Esophagus muscularis mucosa (tissue), 4 donors: ENCODE measurements at regions not wholly inside any gene's neighbourhood (a gene's known extent, or its start where the extent isn't known, plus 50 kb on each side); places are given as distances from the start of the nearest gene placed in this dataset.

Experiments
- DNase-seq: peaks from one replicate; pipeline ENCODE4 v3.0.0-alpha.2; 2017; ENCODE audit errors: extremely low spot score
- H3K27ac ChIP-seq, 4 donors: fragments of 200-600 bp; sonication (generic); replicated peaks in 1 of 4; 1 replicate in 3 of 4; 2 replicates in 1 of 4; pipeline ENCODE4 v1.5.1; 2016 to 2019; ENCODE audit warnings: mild to moderate bottlenecking in 1 of 4
- H3K27me3 ChIP-seq, 4 donors: fragments of 200-600 bp; sonication (generic); one replicate each; pipeline versions ENCODE4 v1.5.1 to v1.6.0; 2016 to 2019
- H3K36me3 ChIP-seq, 4 donors: fragments of 200-600 bp; sonication (generic); one replicate each; pipeline ENCODE4 v1.5.1; 2016 to 2019
- H3K4me1 ChIP-seq, 4 donors: fragments of 200-600 bp; sonication (generic); one replicate each; pipeline ENCODE4 v1.5.1; 2016 to 2019
- H3K4me3 ChIP-seq, 4 donors: fragments of 200-600 bp; sonication (generic); 1 replicate in 2 of 4; 2 replicates in 2 of 4; pipeline ENCODE4 v1.5.1; 2016 to 2019; ENCODE audit warnings: mild to moderate bottlenecking in 4 of 4, moderate library complexity in 1 of 4
- H3K9me3 ChIP-seq, 4 donors: fragments of 200-600 bp; sonication (generic); 1 replicate in 3 of 4; 2 replicates in 1 of 4; pipeline ENCODE4 v1.5.1; 2016 to 2019
- CTCF ChIP-seq, 3 experiments: fragments of 200-600 bp in 2 of 3; fragments of 450-650 bp in 1 of 3; sonication (generic) in 2 of 3; IDR thresholded peaks; one replicate each; pipeline ENCODE4 v1.5.1; 2017 to 2019; ENCODE audit warnings: antibody characterized with exemption in 3 of 3, mild to moderate bottlenecking in 2 of 3, moderate library complexity in 1 of 3
- EP300 ChIP-seq: sonication (generic); formaldehyde crosslinking; IDR thresholded peaks from one replicate; pipeline ENCODE4 v1.6.1; 2017; ENCODE audit warnings: antibody characterized with exemption
- POLR2A ChIP-seq: fragments of 450-650 bp; IDR thresholded peaks from one replicate; pipeline ENCODE4 v1.6.1; 2017; ENCODE audit warnings: antibody characterized with exemption, moderate library complexity, mild to moderate bottlenecking, low read depth
- POLR2AphosphoS5 ChIP-seq, 2 donors: sonication (generic); formaldehyde crosslinking; IDR thresholded peaks; one replicate each; pipeline ENCODE4 v1.6.1; 2017; ENCODE audit warnings: antibody characterized with exemption in 2 of 2
- WGBS: methylation state at CpG from one replicate; pipeline ENCODE4 v1.1.5; 2018; 5-methylcytosine and 5-hydroxymethylcytosine counted together
- intact Hi-C: fragments of 100-400 bp; cut with DNase I; formaldehyde crosslinking; loops from one replicate; pipeline ENCODE4 v1.15.1; 2023

DNA sequence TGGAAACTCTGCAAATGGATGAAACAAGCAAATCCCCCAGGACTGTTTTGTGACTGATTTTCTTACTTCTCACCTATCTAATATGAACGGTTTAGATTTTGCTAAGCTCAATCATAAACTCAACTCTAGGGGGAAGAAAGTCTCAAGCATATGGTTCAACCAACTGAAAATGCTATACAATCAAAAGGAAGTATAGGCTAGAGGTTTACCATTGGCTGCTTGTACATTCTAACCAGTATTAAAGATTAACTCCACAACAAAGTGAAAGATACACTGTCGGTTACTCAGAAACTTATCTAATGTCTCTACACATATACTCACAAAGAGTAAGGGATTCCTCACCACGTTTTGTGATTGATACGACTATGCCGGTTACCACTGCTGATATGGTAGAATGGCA, 281.8 kb upstream of the SOX5 start:
- no peak for DNase-seq
- 93% methylated on average over 5 of the region's 5 CpGs for WGBS
- intact Hi-C loops: no loop called here

GRCh38 chr12:24230061-24230701, 280.7 kb upstream of the SOX5 start:
- Histone ChIP-seq H3K4me3 (no peak overlapping the region), H3K4me1 (no peaks in the 10 kb centered on the region), H3K36me3 (no peaks in the 10 kb centered on the region), H3K9me3 (no peaks in the 10 kb centered on the region), H3K27ac (no peak overlapping the region), H3K27me3 (no peaks in the 10 kb centered on the region)
- no peak for DNase-seq
- intact Hi-C loops: no loop called here
- no peak for TF ChIP-seq EP300
- TF ChIP-seq CTCF (IDR thresholded peaks at IDR 0.05): no peak
- TF ChIP-seq POLR2AphosphoS5 (IDR thresholded peaks at IDR 0.05): no peak
- TF ChIP-seq POLR2A: no peak
- WGBS: 64% methylated on average over 8 of the region's 8 CpGs

More for the DNA sequence above, 281.8 kb upstream of the SOX5 start:
- Histone ChIP-seq H3K4me3 (no peak overlapping the region), H3K27me3 (no peaks in the 10 kb centered on the region), H3K36me3 (no peaks in the 10 kb centered on the region), H3K27ac (no peak overlapping the region), H3K4me1 (no peaks in the 10 kb centered on the region), H3K9me3 (no peaks in the 10 kb centered on the region)
- no peak for TF ChIP-seq POLR2A
- TF ChIP-seq CTCF (IDR thresholded peaks at IDR 0.05): no peak
- TF ChIP-seq EP300: no peak
- TF ChIP-seq POLR2AphosphoS5 (IDR thresholded peaks at IDR 0.05): no peak

GRCh38 chr12:24229031-24229700, 279.7 kb upstream of the SOX5 start:
- no peak overlapping the region for H3K27ac ChIP-seq
- no peaks in the 10 kb centered on the region for H3K9me3 ChIP-seq
- H3K27me3 ChIP-seq: no peaks in the 10 kb centered on the region
- WGBS: 92% methylated on average over 9 of the region's 9 CpGs
- no peaks in the 10 kb centered on the region for H3K4me1 ChIP-seq
- no peak for TF ChIP-seq CTCF (IDR thresholded peaks at IDR 0.05)
- TF ChIP-seq EP300: no peak
- TF ChIP-seq POLR2A: no peak
- no peak for TF ChIP-seq POLR2AphosphoS5 (IDR thresholded peaks at IDR 0.05)
- H3K36me3 ChIP-seq: no peaks in the 10 kb centered on the region
- DNase-seq: no peak
- H3K4me3 ChIP-seq: no peak overlapping the region
- intact Hi-C loops: no loop called here

GRCh38 chr12:24228371-24228770, 278.9 kb upstream of the SOX5 start:
- Histone ChIP-seq H3K9me3 (no peaks in the 10 kb centered on the region), H3K27ac (no peak overlapping the region), H3K27me3 (no peaks in the 10 kb centered on the region), H3K4me1 (no peaks in the 10 kb centered on the region), H3K4me3 (no peak overlapping the region), H3K36me3 (no peaks in the 10 kb centered on the region)
- DNase-seq: no peak
- intact Hi-C loops: no loop called here
- 100% methylated on average over 3 of the region's 3 CpGs for WGBS
- TF ChIP-seq CTCF (IDR thresholded peaks at IDR 0.05) (no peak), POLR2A (no peak), POLR2AphosphoS5 (IDR thresholded peaks at IDR 0.05) (no peak), EP300 (no peak)

DNA sequence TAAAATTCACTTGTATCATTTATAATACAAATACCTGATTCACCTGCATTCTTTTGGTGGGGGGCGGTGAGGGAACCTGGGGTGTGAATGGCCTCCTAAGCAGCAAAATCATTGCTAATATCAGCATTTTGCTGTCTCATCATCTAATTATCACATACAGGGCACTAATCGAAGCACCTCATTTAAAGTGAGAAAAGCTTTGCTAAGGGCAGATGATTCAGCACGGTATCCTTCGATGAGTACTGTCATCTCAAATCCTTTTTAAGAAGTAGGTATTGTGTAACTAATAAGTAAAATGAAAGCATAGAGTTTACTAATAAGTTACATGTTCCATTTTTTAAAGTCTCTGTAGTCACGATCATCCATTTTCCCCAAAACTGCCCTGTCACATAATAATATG, 278.1 kb upstream of the SOX5 start:
- Histone ChIP-seq H3K4me3 (no peak overlapping the region), H3K36me3 (no peaks in the 10 kb centered on the region), H3K27me3 (no peaks in the 10 kb centered on the region), H3K27ac (no peak overlapping the region), H3K4me1 (no peaks in the 10 kb centered on the region), H3K9me3 (no peaks in the 10 kb centered on the region)
- DNase-seq: no peak
- intact Hi-C loops: no loop called here
- 87% methylated on average over 5 of the region's 5 CpGs for WGBS
- no peak for TF ChIP-seq EP300
- no peak for TF ChIP-seq POLR2A
- TF ChIP-seq POLR2AphosphoS5 (IDR thresholded peaks at IDR 0.05): no peak
- TF ChIP-seq CTCF (IDR thresholded peaks at IDR 0.05): no peak
